Transverse colon (tissue), 4 donors: ENCODE measurements at regions not wholly inside any gene's neighbourhood (a gene's known extent, or its start where the extent isn't known, plus 50 kb on each side); places are given as distances from the start of the nearest gene placed in this dataset.

ENCODE experiments used
- DNase-seq: peaks from one replicate; pipeline ENCODE4 v3.0.0-alpha.2; 2019
- H3K27ac ChIP-seq, 4 donors: fragments of 200-600 bp; sonication (generic); 2 replicates each; pipeline ENCODE4 v1.5.1; 2016 to 2018; ENCODE audit warnings: inconsistent platforms in 4 of 4
- H3K27me3 ChIP-seq: fragments of 200-600 bp; sonication (generic); 2 replicates; pipeline ENCODE4 v1.5.1; 2017; ENCODE audit warnings: inconsistent platforms
- H3K36me3 ChIP-seq, 4 donors: fragments of 200-600 bp; sonication (generic); 2 replicates each; pipeline ENCODE4 v1.5.1; 2017 to 2019; ENCODE audit warnings: inconsistent platforms in 4 of 4
- H3K4me1 ChIP-seq, 4 donors: fragments of 200-600 bp; sonication (generic); 2 replicates each; pipeline ENCODE4 v1.5.1; 2017 to 2020; ENCODE audit warnings: inconsistent platforms in 4 of 4
- H3K4me3 ChIP-seq, 4 donors: fragments of 200-600 bp; sonication (generic); 1 replicate in 1 of 4; 2 replicates in 3 of 4; pipeline versions ENCODE4 v1.5.1 to v1.6.1; 2017 to 2019; ENCODE audit warnings: inconsistent platforms in 4 of 4
- H3K9me3 ChIP-seq, 2 donors: fragments of 200-600 bp; sonication (generic); 2 replicates each; pipeline ENCODE4 v1.5.1; 2017 to 2019; ENCODE audit warnings: inconsistent platforms in 2 of 2
- EP300 ChIP-seq: sonication (generic); formaldehyde crosslinking; IDR thresholded peaks from one replicate; pipeline ENCODE4 v1.6.1; 2017; ENCODE audit warnings: antibody characterized with exemption, low read depth
- POLR2A ChIP-seq: fragments of 450-650 bp; IDR thresholded peaks from one replicate; pipeline ENCODE4 v1.6.1; 2016; ENCODE audit warnings: antibody characterized with exemption, mild to moderate bottlenecking, moderate library complexity
- POLR2AphosphoS5 ChIP-seq, 3 donors: sonication (generic); formaldehyde crosslinking; IDR thresholded peaks; one replicate each; pipeline ENCODE4 v1.6.1; 2016; ENCODE audit warnings: antibody characterized with exemption in 3 of 3
- WGBS, 2 donors: methylation state at CpG; one replicate each; pipeline ENCODE4 v1.1.5; 2018; ENCODE audit warnings: low coverage in 1 of 2; 5-methylcytosine and 5-hydroxymethylcytosine counted together
- in situ Hi-C, 4 donors: fragments of 200-750 bp; cut with MboI; loops; one replicate each; pipeline versions ENCODE4 v1.15.0 to v1.15.1; 2017; ENCODE audit warnings: low sequenced_read_pairs in 3 of 4, low pct_ligation_motif_present in 1 of 4, low pct_unique_long_range_greater_than_20kb in 1 of 4
- intact Hi-C: fragments of 100-400 bp; cut with DNase I; formaldehyde crosslinking; loops from one replicate; pipeline ENCODE4 v1.15.1; 2023; ENCODE audit warnings: low total_unique reads
- TF ChIP-seq, protein P1 (sequence below), 5 experiments: fragments of 200-600 bp in 3 of 5; fragments of 450-650 bp in 2 of 5; sonication (generic) in 3 of 5; IDR thresholded peaks; 1 replicate in 2 of 5; 2 replicates in 3 of 5; pipeline ENCODE4 v1.5.1; 2016 to 2017; ENCODE audit warnings: antibody characterized with exemption in 5 of 5, inconsistent platforms in 3 of 5, mild to moderate bottlenecking in 2 of 5, moderate library complexity in 1 of 5

GRCh38 chr11:31972623-31973022 lies 118.3 kb upstream of the RCN1 start:
- no peak for DNase-seq
- in situ Hi-C loops (no loop called here), intact Hi-C loops (no loop called here)
- no peak overlapping the region for H3K27ac ChIP-seq
- no peak overlapping the region for H3K4me3 ChIP-seq
- TF ChIP-seq POLR2AphosphoS5 (IDR thresholded peaks at IDR 0.05): no peak
- TF ChIP-seq EP300: no peak
- TF ChIP-seq POLR2A: no peak
- TF ChIP-seq, protein P1, sequence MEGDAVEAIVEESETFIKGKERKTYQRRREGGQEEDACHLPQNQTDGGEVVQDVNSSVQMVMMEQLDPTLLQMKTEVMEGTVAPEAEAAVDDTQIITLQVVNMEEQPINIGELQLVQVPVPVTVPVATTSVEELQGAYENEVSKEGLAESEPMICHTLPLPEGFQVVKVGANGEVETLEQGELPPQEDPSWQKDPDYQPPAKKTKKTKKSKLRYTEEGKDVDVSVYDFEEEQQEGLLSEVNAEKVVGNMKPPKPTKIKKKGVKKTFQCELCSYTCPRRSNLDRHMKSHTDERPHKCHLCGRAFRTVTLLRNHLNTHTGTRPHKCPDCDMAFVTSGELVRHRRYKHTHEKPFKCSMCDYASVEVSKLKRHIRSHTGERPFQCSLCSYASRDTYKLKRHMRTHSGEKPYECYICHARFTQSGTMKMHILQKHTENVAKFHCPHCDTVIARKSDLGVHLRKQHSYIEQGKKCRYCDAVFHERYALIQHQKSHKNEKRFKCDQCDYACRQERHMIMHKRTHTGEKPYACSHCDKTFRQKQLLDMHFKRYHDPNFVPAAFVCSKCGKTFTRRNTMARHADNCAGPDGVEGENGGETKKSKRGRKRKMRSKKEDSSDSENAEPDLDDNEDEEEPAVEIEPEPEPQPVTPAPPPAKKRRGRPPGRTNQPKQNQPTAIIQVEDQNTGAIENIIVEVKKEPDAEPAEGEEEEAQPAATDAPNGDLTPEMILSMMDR (IDR thresholded peaks at IDR 0.05): no peak
- WGBS, 2 donors: 75 to 87% methylated on average over 3 to 5 of the region's 5 CpGs
- H3K27me3 ChIP-seq: peaks cover 5% of the 10 kb centered on the region
- H3K36me3 ChIP-seq: no peaks in the 10 kb centered on the region
- no peaks in the 10 kb centered on the region for H3K4me1 ChIP-seq
- no peaks in the 10 kb centered on the region for H3K9me3 ChIP-seq

DNA sequence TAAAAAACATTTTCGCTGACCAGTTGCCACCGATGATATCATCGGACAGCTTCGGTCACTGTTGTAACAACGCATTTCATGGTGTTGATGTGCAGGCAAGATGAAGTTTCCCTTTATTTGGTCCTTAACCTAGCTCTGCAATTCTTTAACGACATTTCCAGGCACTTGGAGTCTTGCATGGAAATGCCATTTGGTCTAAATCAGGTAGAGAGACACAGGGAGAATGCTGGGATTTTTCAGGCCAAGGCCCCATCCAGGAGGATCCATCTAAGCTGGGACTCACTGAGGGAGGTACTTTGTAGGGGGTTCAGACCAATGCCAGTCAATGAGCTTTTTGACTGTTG lies 121.5 kb upstream of the RCN1 start:
- TF ChIP-seq, protein P1 (IDR thresholded peaks at IDR 0.05): no peak
- TF ChIP-seq POLR2A: no peak
- no peak for TF ChIP-seq POLR2AphosphoS5 (IDR thresholded peaks at IDR 0.05)
- no peak for TF ChIP-seq EP300
- DNase-seq: no peak
- Histone ChIP-seq H3K27me3 (no peaks in the 10 kb centered on the region), H3K4me3 (no peak overlapping the region), H3K9me3 (no peaks in the 10 kb centered on the region), H3K36me3 (no peaks in the 10 kb centered on the region), H3K4me1 (no peaks in the 10 kb centered on the region), H3K27ac (no peak overlapping the region)
- WGBS, 2 donors: 76 to 83% methylated on average over 6 of the region's 6 CpGs
- in situ Hi-C loops: no loop called here
- intact Hi-C loops: no loop called here

- in situ Hi-C loops: no loop called here
- Histone ChIP-seq H3K4me3 (no peak overlapping the region), H3K4me1 (no peaks in the 10 kb centered on the region), H3K36me3 (no peaks in the 10 kb centered on the region), H3K9me3 (no peaks in the 10 kb centered on the region), H3K27ac (no peak overlapping the region), H3K27me3 (no peaks in the 10 kb centered on the region)
- intact Hi-C loops: no loop called here
- 65 to 68% methylated on average over 12 to 13 of the region's 13 CpGs for WGBS, 2 donors
- TF ChIP-seq, protein P1 (IDR thresholded peaks at IDR 0.05): no peak
- no peak for TF ChIP-seq POLR2AphosphoS5 (IDR thresholded peaks at IDR 0.05)
- TF ChIP-seq POLR2A: no peak
- no peak for TF ChIP-seq EP300
- no peak for DNase-seq
Measured at GRCh38 chr11:31968461-31969358, 122.2 kb upstream of the RCN1 start.

GRCh38 chr11:31967404-31968130 lies 123.3 kb upstream of the RCN1 start:
- in situ Hi-C loops: no loop called here
- Histone ChIP-seq H3K9me3 (no peaks in the 10 kb centered on the region), H3K4me1 (no peaks in the 10 kb centered on the region), H3K36me3 (no peaks in the 10 kb centered on the region), H3K27ac (no peak overlapping the region), H3K27me3 (no peaks in the 10 kb centered on the region), H3K4me3 (no peak overlapping the region)
- DNase-seq: no peak
- WGBS, 2 donors: 76 to 77% methylated on average over 2 to 7 of the region's 7 CpGs
- TF ChIP-seq, protein P1 (IDR thresholded peaks at IDR 0.05): no peak
- TF ChIP-seq POLR2AphosphoS5 (IDR thresholded peaks at IDR 0.05) (no peak), EP300 (no peak), POLR2A (no peak)
- intact Hi-C loops: no loop called here
